GM19351 (cell line): ENCODE measurements at regions not wholly inside any gene's neighbourhood (a gene's known extent, or its start where the extent isn't known, plus 50 kb on each side); places are given as distances from the start of the nearest gene placed in this dataset.

Experiments used
- ATAC-seq: cut with Tn5 transposase; IDR thresholded peaks from one replicate; pipeline ENCODE4 v1.9.1; 2021; ENCODE audit warnings: mild to moderate bottlenecking, moderate library complexity; ENCODE audit not compliant: unreplicated experiment

GRCh38 chr5:1936901-1937300 lies 54.2 kb upstream of the IRX4 start:
- ATAC-seq, result no peak

DNA sequence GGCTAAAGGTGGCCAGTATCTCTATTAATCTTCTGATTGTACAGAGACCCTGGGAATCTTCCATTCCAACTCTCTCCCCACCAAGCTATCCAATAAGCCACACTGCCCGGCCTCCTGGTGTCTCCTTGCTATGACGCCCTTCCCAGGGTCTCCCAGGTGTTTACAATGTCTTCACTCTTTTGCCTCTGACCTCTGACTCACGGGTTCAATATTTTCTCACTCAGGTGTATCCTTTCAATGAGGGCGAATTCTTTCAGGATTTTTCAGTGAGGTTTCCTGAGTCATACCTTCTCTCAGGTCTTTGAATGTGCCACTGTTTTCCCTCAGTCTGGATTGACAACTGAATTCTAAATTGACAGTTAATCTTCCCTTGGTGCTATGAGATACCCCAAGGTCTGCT lies 53.7 kb upstream of the IRX4 start:
- no peak for ATAC-seq

DNA sequence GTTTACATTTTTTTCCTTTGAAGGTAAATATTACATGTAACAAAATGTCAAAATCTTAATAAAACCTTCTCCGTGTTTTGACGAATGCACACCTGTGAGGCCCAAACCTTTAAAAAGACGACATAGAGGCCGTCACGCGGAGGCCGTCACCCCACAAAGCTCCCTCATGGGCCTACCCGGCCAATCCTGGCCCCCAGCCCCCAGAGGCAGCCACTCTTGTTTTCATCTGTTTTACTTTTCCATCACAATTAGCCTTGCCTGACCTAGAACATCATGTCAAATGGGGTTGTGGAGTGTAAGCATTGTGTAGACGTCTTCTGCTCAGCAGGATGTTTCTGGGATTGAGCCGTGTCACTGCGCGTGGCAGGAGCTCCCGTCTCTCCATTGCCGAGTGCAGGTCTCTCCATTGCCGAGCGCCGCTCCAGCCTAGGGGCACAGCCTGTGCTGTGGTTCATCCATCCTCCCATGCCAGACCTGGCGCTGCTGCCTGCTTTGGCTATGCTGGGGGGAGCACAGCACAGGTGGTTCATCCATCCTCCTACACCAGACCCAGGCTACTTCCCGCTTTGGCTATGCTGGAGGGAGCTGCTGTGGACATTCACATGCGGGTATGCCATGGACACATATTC lies 52.2 kb upstream of the IRX4 start:
- no peak for ATAC-seq

GRCh38 chr5:1934056-1934394 lies 51.3 kb upstream of the IRX4 start:
- no peak for ATAC-seq

- ATAC-seq, result no peak
Measured at GRCh38 chr5:1933364-1934055, 50.8 kb upstream of the IRX4 start.
